GM12864 (cell line): ENCODE measurements at regions not wholly inside any gene's neighbourhood (a gene's known extent, or its start where the extent isn't known, plus 50 kb on each side); places are given as distances from the start of the nearest gene placed in this dataset.

ENCODE experiments used
- DNase-seq: peaks from one replicate; pipeline ENCODE4 v3.0.0-alpha.2; 2011; ENCODE audit warnings: low read depth
- H3K4me3 ChIP-seq: 2 replicates; pipeline ENCODE4 v1.5.1; 2011; ENCODE audit warnings: mild to moderate bottlenecking, low read depth, low read length, control low read depth
- CTCF ChIP-seq: IDR thresholded peaks from 2 replicates; pipeline ENCODE4 v1.5.1; 2011; ENCODE audit warnings: low read depth, mild to moderate bottlenecking, moderate library complexity, low read length, control low read depth, inconsistent platforms; ENCODE audit errors: missing control alignments

GRCh38 chr3:167125612-167126407 lies 254.3 kb downstream of the ZBBX start:
- TF ChIP-seq CTCF, result no peak
- no peak for DNase-seq
- H3K4me3 ChIP-seq, result no peak overlapping the region

DNA sequence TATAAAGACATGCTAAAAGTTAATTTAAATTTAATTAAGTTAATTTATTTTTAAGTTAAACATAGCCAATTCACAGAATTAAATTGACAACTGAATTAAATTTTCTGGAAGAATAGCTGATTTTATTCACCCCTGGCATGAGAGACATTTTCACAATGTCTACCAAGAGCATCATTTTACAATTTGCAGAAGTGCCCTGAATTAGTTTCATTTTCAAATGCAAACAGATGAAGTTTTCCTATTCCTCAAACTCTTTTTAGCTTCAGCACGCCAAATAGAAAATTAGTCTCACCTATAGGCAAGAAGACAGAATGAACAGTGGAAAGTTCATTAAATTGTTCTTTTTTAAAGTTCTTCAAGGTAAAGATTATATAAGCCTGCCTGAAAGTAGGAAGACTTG lies 259.3 kb downstream of the ZBBX start:
- DNase-seq, result no peak
- TF ChIP-seq CTCF, result no peak
- no peak overlapping the region for H3K4me3 ChIP-seq

- DNase-seq, result no peak
- TF ChIP-seq CTCF, result no peak
- no peak overlapping the region for H3K4me3 ChIP-seq
Measured at GRCh38 chr3:167116120-167116922, 263.8 kb downstream of the ZBBX start.

DNA sequence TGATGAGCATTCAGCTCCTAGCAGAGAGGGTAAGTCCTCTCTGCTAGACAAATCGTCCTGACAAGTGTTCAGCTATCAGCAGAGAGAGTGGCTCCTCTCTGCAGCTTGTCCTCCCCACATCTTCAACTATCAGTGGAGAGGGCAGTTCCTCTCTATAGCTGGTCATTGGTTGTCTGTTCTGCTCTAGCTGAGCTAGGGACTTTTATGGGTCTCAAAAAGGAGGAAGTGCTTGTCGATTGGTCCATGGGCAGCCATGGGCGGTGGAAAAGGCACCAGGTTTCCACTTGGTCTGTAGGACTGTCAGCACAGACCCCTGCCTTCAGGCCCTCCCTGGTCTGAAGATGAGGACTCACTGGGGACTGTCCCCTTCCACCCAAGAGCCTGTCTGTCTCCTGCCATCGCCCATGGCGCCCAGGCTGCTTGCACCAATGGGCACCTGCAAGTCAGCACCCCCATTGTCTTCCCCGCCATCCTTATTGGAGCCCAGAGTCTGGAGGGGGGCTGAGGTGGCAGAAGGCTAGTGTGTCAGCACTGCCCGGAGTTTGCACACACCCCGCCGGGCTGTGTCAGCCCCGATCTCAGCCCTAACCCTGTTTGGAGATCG lies 264.7 kb downstream of the ZBBX start:
- no peak for DNase-seq
- TF ChIP-seq CTCF, result no peak
- H3K4me3 ChIP-seq, result no peak overlapping the region

DNA sequence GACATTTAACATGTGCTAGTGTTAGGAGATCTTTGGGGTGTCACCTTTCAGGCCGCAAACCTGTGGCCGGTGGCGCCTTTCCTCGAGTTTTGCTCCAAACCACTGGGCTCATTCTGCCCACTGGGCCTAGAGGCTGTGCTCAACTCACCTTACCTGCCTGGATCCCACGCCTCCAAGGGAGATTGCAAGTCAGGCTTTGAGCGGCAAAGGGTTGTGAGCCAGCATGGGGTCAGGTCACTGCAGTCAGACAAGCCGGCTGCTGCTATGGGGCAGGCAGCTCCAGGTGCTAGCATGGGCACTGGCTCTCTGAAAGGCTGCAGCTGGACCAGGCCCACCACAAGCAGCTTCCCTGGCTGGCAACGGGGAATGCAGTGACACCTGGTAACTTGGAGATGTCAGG lies 265.5 kb downstream of the ZBBX start:
- no peak for DNase-seq
- no peak for TF ChIP-seq CTCF

DNA sequence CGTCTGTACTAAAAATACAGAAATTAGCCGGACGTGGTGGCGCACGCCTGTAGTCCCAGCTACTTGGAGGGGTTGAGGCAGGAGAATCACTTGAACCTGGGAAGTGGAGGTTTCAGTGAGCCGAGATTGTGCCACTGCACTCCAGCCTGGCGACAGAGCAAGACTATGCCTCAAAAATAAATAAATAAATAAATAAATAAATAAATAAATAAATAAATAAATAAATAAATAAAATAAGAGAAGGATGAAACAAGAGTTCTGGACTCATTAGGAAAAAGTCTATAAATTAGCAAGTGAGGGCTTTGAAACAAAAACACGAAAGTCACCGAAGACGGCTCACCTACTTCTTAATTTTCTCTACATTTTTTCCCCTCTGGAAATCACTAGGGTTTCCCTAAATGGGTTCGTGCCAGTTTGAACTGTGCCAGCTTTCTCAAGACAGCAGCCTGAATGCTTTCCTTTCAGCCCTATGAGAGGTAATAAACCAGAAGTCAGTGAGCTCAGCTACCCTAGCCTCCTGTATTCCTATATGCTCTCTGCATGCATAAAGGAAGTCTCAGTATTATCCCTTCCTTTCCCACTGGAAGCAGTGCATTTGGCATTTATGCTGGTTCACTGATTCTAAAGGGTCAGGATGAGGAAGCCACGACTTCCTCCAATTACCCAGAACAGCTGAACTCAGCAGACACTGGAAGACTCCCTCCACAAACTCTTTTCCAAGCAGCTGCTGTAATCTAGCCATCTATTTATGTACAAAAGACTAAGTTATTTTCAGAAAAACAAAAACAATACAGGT lies 266.9 kb downstream of the ZBBX start:
- no peak for TF ChIP-seq CTCF
- H3K4me3 ChIP-seq, result no peak overlapping the region
- DNase-seq, result no peak

More for the DNA sequence above, 265.5 kb downstream of the ZBBX start:
- H3K4me3 ChIP-seq, result no peak overlapping the region
